ENCODE measurements at regions not wholly inside any gene's neighbourhood (a gene's known extent, or its start where the extent isn't known, plus 50 kb on each side); places are given as distances from the start of the nearest gene placed in this dataset.
"Not testable (repeated sequence)": the region's sequence is repeated elsewhere in the genome, so short reads cannot be mapped to it uniquely, and the experiment has no call there.

GRCh38 chr13:44715287-44716230, 139.4 kb upstream of the TSC22D1 start:
- H3K4me3 Mint-ChIP-seq (ENCODE audit: unreplicated experiment): no peak overlapping the region
- H3K27me3 Mint-ChIP-seq (ENCODE audit: low read depth): no peaks in the 10 kb centered on the region
- H3K27ac Mint-ChIP-seq (ENCODE audit: unreplicated experiment): peak overlapping the region; percentile 90
- no peak for DNase-seq (ENCODE audit: low spot score)
- H3K9me3 Mint-ChIP-seq (ENCODE audit: low read depth): no peaks in the 10 kb centered on the region
- H3K4me1 Mint-ChIP-seq (ENCODE audit: low read depth): peaks cover 68% of the 10 kb centered on the region
- no peaks in the 10 kb centered on the region for H3K36me3 Mint-ChIP-seq (ENCODE audit: low read depth)
- TF ChIP-seq, protein P1, sequence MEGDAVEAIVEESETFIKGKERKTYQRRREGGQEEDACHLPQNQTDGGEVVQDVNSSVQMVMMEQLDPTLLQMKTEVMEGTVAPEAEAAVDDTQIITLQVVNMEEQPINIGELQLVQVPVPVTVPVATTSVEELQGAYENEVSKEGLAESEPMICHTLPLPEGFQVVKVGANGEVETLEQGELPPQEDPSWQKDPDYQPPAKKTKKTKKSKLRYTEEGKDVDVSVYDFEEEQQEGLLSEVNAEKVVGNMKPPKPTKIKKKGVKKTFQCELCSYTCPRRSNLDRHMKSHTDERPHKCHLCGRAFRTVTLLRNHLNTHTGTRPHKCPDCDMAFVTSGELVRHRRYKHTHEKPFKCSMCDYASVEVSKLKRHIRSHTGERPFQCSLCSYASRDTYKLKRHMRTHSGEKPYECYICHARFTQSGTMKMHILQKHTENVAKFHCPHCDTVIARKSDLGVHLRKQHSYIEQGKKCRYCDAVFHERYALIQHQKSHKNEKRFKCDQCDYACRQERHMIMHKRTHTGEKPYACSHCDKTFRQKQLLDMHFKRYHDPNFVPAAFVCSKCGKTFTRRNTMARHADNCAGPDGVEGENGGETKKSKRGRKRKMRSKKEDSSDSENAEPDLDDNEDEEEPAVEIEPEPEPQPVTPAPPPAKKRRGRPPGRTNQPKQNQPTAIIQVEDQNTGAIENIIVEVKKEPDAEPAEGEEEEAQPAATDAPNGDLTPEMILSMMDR (IDR thresholded peaks at IDR 0.05): no peak

DNA sequence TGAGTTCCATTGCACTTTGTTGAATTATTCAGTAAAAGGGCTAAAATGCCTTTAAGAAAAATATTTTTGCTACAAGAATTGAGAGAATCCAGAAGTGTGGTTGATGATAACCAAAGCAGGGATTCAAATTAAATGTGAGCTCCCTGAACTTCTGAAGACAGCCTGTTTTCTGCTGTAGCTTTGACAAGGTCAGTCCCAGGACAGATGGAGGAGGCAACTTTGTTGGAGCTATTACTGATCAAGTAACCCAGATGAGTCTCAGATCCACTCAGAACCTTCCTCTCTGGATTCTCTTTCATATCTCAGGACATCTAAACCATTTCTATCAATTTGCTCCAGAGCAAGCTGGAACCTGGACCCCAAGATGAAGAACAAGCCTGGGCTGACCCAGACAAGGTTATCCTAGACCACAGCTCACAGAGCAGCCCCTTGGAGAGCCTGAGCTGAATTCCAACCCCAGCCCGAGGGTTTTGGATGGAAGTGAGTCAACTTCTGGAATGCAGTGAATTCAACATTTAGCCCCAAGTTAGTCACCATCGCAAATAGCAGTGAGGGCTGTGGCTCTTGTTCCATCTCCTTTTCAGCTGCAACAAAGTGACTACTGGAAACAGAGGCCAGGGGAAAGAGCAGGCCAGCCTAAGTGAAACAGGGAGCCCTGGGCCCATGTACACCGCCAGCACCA, 137.8 kb upstream of the TSC22D1 start:
- Mint-ChIP-seq H3K4me1 (ENCODE audit: low read depth) (peaks cover 64% of the 10 kb centered on the region), H3K9me3 (ENCODE audit: low read depth) (peaks cover under 1% of the 10 kb centered on the region), H3K27me3 (ENCODE audit: low read depth) (no peaks in the 10 kb centered on the region), H3K36me3 (ENCODE audit: low read depth) (no peaks in the 10 kb centered on the region), H3K27ac (ENCODE audit: unreplicated experiment) (peak overlapping the region; percentile 90), H3K4me3 (ENCODE audit: unreplicated experiment) (peak overlapping the region; percentile 7)
- TF ChIP-seq, protein P1 (IDR thresholded peaks at IDR 0.05): no peak
- DNase-seq (ENCODE audit: low spot score): no peak

DNA sequence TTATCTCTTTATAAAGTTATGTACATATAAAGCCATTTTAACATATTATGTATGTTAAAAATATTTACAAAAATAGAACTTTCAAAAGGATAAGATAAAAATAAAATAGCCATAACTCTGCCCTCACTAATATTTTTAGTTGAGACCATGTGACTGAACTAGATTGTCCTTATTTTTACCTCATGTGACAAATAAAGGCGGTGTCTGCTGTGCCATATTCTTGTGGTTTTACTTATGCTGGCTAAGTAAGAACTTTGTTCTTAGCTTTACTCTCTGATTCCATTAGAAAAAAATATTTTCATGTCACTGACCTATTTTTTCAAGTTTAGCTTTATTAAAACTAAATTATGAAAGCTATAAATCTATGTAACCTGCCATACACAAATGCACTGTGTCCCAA, 135.6 kb upstream of the TSC22D1 start:
- no peaks in the 10 kb centered on the region for H3K36me3 Mint-ChIP-seq (ENCODE audit: low read depth)
- peaks cover 54% of the 10 kb centered on the region for H3K4me1 Mint-ChIP-seq (ENCODE audit: low read depth)
- TF ChIP-seq, protein P1 (IDR thresholded peaks at IDR 0.05): no peak
- no peaks in the 10 kb centered on the region for H3K27me3 Mint-ChIP-seq (ENCODE audit: low read depth)
- H3K27ac Mint-ChIP-seq (ENCODE audit: unreplicated experiment): peak overlapping the region; percentile 90
- no peak overlapping the region for H3K4me3 Mint-ChIP-seq (ENCODE audit: unreplicated experiment)
- no peak for DNase-seq (ENCODE audit: low spot score)
- H3K9me3 Mint-ChIP-seq (ENCODE audit: low read depth): peaks cover 11% of the 10 kb centered on the region

- Mint-ChIP-seq H3K27me3 (ENCODE audit: low read depth) (no peaks in the 10 kb centered on the region), H3K27ac (ENCODE audit: unreplicated experiment) (peak overlapping the region; percentile 90), H3K4me1 (ENCODE audit: low read depth) (peaks cover 58% of the 10 kb centered on the region), H3K4me3 (ENCODE audit: unreplicated experiment) (no peak overlapping the region), H3K36me3 (ENCODE audit: low read depth) (no peaks in the 10 kb centered on the region), H3K9me3 (ENCODE audit: low read depth) (peaks cover 11% of the 10 kb centered on the region)
- DNase-seq (ENCODE audit: low spot score): no peak
- TF ChIP-seq, protein P1 (IDR thresholded peaks at IDR 0.05): no peak
Measured at GRCh38 chr13:44710576-44710975, 134.4 kb upstream of the TSC22D1 start.

DNA sequence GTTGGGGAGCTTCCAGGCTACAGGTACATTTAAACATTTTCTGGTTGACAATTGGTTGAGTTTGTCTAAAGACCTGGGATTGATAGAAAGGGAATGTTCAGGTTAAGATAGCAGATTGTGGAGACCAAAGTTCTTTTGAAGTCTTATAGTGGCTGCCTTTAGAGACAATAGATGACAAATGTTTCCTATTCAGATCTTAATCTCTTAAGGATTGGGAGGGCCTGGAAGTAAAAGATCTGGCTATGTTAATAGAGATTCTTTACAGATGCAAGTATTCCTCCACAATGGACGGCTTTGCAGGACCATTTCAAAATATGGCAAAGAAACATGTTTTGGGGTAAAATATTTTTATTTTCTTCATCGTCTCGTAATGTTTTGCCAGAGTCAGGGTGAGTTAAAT, 128.7 kb upstream of the TSC22D1 start:
- H3K4me3 Mint-ChIP-seq (ENCODE audit: unreplicated experiment); DNase-seq (ENCODE audit: low spot score); H3K27ac Mint-ChIP-seq (ENCODE audit: unreplicated experiment); H3K36me3 Mint-ChIP-seq (ENCODE audit: low read depth); H3K27me3 Mint-ChIP-seq (ENCODE audit: low read depth): not testable (repeated sequence)
- Mint-ChIP-seq H3K9me3 (ENCODE audit: low read depth) (peaks cover 11% of the 10 kb centered on the region), H3K4me1 (ENCODE audit: low read depth) (peaks cover 21% of the 10 kb centered on the region)

Measured in chondrocyte (in vitro differentiated cells).